Cardiac fibroblast (primary cell): ENCODE measurements at regions not wholly inside any gene's neighbourhood (a gene's known extent, or its start where the extent isn't known, plus 50 kb on each side); places are given as distances from the start of the nearest gene placed in this dataset.

Experiments used
- DNase-seq, 2 donors: peaks; one replicate each; pipeline versions ENCODE4 v3.0.0 to v3.0.0-alpha.2; 2010; ENCODE audit warnings: low read depth in 2 of 2
- H3K4me3 ChIP-seq, 2 donors: replicated peaks in 1 of 2; 1 replicate in 1 of 2; 2 replicates in 1 of 2; pipeline ENCODE4 v1.5.1; 2011; ENCODE audit warnings: low read depth in 2 of 2, low read length in 2 of 2, mild to moderate bottlenecking in 2 of 2, moderate library complexity in 1 of 2
- TF ChIP-seq, protein P1 (sequence below): IDR thresholded peaks from one replicate; pipeline ENCODE4 v1.5.1; 2011; ENCODE audit warnings: low read depth, mild to moderate bottlenecking, low read length, inconsistent platforms

DNA sequence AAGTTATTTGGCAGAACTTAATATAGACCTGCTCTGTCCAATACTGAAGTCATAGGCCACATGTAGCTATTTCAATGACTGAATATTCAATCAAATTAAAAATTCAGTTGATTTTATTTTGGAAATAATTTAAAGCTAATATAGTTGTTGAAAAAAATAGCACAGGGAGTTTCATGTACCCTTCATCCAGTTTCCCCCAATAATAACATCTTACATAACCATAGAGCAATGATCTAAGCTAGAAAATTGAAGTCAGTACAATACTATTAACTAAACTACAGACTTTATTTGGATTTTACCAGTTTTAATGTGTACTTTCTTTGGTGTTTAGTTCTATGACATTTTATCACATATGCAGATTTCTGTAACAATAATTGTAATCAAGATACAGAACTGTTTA, 212.2 kb upstream of the HDDC2 start:
- DNase-seq: no peak
- TF ChIP-seq, protein P1, sequence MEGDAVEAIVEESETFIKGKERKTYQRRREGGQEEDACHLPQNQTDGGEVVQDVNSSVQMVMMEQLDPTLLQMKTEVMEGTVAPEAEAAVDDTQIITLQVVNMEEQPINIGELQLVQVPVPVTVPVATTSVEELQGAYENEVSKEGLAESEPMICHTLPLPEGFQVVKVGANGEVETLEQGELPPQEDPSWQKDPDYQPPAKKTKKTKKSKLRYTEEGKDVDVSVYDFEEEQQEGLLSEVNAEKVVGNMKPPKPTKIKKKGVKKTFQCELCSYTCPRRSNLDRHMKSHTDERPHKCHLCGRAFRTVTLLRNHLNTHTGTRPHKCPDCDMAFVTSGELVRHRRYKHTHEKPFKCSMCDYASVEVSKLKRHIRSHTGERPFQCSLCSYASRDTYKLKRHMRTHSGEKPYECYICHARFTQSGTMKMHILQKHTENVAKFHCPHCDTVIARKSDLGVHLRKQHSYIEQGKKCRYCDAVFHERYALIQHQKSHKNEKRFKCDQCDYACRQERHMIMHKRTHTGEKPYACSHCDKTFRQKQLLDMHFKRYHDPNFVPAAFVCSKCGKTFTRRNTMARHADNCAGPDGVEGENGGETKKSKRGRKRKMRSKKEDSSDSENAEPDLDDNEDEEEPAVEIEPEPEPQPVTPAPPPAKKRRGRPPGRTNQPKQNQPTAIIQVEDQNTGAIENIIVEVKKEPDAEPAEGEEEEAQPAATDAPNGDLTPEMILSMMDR: no peak
- no peak overlapping the region for H3K4me3 ChIP-seq

DNA sequence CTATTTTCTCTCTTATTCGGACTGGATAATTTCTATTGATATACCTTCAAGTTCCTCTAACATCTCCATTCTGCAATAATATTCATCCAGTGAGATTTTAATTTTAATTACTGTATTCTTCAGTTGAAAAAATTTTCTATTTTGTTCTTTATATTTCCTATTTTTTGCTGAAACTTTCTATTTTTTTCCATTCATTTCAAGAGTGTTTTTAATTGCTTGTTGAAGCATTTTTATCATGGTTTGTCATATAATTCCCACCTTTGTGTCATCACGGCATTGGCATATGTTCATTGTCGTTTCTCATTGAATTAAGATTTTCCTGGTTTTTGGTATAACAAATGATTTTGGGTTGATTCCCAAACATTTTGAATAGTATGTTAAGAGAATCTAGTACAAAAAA, 214.9 kb upstream of the HDDC2 start:
- TF ChIP-seq, protein P1: no peak
- no peak for DNase-seq

DNA sequence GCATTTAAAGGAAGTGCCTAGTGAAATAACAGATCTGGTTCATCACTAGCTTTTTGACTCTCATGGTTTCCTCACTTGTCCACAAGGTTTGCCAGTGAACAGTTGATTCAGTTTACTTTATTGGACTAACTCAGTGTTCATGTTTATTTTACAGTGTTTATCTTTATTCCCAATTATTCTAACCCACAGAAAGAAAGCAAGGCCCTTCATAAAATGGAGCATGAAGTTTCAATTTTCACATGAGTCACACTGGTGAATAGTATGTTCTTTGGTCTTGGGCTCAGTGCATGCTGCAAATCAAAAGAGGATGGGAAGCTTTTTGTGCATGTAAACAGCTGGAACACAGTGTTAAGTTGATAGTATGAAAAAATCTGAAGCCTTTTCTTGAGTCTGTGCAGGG, 217.6 kb upstream of the HDDC2 start:
- TF ChIP-seq, protein P1: no peak
- peak in 1 of 2 donors; percentile 10 for DNase-seq
- H3K4me3 ChIP-seq: no peak overlapping the region

More for the DNA sequence above, 214.9 kb upstream of the HDDC2 start:
- no peak overlapping the region for H3K4me3 ChIP-seq

DNA sequence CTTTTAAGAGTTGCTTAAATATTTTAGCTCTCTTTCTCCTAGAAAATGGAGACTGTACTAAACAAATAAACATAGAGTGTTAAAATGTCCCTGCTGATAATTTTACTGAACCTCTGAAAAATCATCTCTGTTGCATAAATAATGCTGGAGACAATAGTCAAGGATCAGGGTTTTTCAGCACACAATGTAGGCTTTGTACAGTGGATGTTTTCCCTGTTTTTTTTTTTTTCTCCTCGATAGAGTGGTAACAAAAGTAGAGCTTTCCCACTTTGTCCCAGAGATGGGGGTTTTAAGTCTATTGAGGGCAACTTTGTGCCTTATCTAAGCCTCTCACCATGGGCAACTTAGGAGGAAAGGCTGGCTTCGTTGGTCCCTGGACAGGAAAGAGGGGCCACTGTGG, 222.6 kb upstream of the HDDC2 start:
- H3K4me3 ChIP-seq: no peak overlapping the region
- TF ChIP-seq, protein P1: no peak
- no peak for DNase-seq

DNA sequence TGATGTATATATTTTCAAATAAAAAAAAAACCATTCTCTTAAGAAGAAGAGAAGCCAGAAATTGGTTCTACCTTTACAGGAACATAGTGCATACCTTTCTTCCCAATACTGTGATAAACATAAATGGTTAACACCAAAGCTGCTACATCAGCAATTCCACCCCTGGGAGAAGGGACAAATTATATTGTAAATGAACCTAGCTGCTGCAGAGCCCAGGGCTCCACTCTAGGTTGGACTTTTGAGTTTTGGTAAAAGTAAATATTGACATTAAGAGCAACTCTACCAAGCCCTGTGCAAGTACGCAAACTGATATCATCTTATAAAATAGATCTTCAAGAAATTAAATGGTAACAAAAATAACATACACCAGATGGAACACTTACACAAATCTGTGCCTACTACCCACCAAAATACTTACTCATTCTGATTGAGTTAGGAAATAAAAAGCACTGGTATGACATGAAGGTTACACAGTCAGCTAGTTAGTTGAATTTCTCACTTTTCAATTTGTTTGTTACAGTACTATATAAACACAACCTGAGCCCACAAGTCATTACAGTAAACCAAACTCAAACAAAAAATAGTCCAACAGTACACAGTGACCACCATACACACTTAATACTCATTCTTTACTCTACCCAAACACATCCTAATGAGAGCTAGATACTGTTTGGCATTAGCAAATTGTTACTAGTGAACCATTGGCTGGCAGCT, 223.3 kb upstream of the HEY2 start:
- H3K4me3 ChIP-seq: no peak overlapping the region
- TF ChIP-seq, protein P1: no peak
- DNase-seq: no peak

DNA sequence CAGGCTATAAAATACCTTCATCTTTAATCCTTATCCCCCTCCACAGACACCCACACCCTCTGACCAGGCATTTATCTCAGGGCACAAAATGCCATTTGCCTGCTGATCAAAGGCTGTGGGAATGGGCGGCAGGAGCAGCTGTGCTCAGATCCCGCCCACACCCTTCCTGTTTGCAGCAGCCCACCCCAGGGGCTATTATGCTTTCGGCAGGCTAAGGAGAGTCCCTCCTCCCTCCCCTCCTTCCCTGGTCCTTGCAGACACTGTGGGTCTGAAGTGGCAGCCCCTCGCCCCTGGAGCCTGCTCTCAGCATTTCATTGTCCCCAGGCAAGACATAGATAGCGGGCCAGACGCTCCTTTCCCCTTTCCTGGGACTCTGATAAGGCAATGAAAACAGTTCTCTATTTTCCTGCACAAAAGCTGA, 220.8 kb upstream of the HEY2 start:
- no peak overlapping the region for H3K4me3 ChIP-seq
- TF ChIP-seq, protein P1: no peak
- no peak for DNase-seq

DNA sequence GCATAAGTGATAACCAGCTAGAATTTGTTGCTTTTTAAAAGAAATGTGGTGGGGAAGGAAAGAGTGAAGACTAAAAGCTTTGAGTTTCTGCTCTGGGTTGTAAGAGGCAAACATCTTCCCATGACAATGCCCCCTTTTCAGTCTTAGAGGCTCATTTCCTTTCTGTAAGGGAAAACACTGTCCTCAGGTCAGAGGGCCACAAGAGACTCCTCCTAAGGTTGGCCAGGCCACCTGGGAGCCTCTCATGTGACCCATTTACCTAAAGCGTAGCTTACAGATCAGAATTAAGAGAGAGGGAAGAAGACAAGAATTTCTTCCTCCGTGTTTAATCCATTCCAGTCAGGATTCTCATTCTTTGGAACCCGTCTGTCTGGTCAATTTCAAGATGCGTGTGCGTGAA, 220.4 kb upstream of the HEY2 start:
- DNase-seq: no peak
- TF ChIP-seq, protein P1: no peak
- no peak overlapping the region for H3K4me3 ChIP-seq
